GM23338 (cell line): ENCODE measurements at regions not wholly inside any gene's neighbourhood (a gene's known extent, or its start where the extent isn't known, plus 50 kb on each side); places are given as distances from the start of the nearest gene placed in this dataset.

Source experiments
- ATAC-seq: fragments of 200-7000 bp; cut with Tn5 transposase; 3 replicates; pipeline ENCODE4 v1.9.1; 2020
- DNase-seq: peaks from one replicate; pipeline ENCODE4 v3.0.0-alpha.2; 2015; ENCODE audit warnings: low spot score
- H2AFZ ChIP-seq: fragments of 200-600 bp; sonication (generic); 2 replicates; pipeline ENCODE4 v1.8.0; 2016; ENCODE audit warnings: antibody characterized with exemption, mild to moderate bottlenecking, moderate library complexity
- H3F3A ChIP-seq: fragments of 200-600 bp; sonication (generic); replicated peaks from 2 replicates; pipeline ENCODE4 v1.8.0; 2017; ENCODE audit warnings: antibody characterized with exemption, mixed run types, low read depth
- H3K27ac ChIP-seq: fragments of 200-600 bp; sonication (generic); 2 replicates; pipeline ENCODE4 v1.6.1; 2016; ENCODE audit warnings: low read depth
- H3K27me3 ChIP-seq: fragments of 200-600 bp; sonication (generic); 2 replicates; pipeline ENCODE4 v1.8.0; 2016; ENCODE audit warnings: mild to moderate bottlenecking, mixed run types, moderate library complexity; ENCODE audit not compliant: insufficient read depth
- H3K36me3 ChIP-seq: fragments of 200-600 bp; sonication (generic); 2 replicates; pipeline ENCODE4 v1.8.0; 2016; ENCODE audit warnings: mild to moderate bottlenecking; ENCODE audit not compliant: insufficient read depth
- H3K4me1 ChIP-seq: fragments of 200-600 bp; sonication (generic); 2 replicates; pipeline ENCODE4 v1.8.0; 2016; ENCODE audit warnings: mild to moderate bottlenecking, moderate library complexity; ENCODE audit not compliant: insufficient read depth
- H3K4me2 ChIP-seq: fragments of 200-600 bp; sonication (generic); 2 replicates; pipeline ENCODE4 v1.7.1; 2017; ENCODE audit warnings: mixed run types
- H3K4me3 ChIP-seq: fragments of 200-600 bp; sonication (generic); 2 replicates; pipeline ENCODE4 v1.6.1; 2016; ENCODE audit warnings: mixed run types
- H3K79me2 ChIP-seq: fragments of 200-600 bp; sonication (generic); replicated peaks from 2 replicates; pipeline ENCODE4 v1.8.0; 2017; ENCODE audit warnings: mild to moderate bottlenecking; ENCODE audit not compliant: insufficient read depth
- H3K9me2 ChIP-seq: fragments of 200-600 bp; sonication (generic); 2 replicates; pipeline ENCODE4 v1.8.0; 2017; ENCODE audit not compliant: insufficient read depth
- H4K20me1 ChIP-seq: fragments of 200-600 bp; sonication (generic); replicated peaks from 2 replicates; pipeline ENCODE4 v1.8.0; 2017; ENCODE audit warnings: mild to moderate bottlenecking; ENCODE audit not compliant: insufficient read depth
- H3K27ac Mint-ChIP-seq: 2 replicates; pipeline ENCODE4 v1.8.0; 2020; ENCODE audit warnings: inconsistent platforms, mild to moderate bottlenecking, moderate library complexity, mixed read lengths
- H3K27me3 Mint-ChIP-seq: 3 replicates; pipeline ENCODE4 v1.8.0; 2022; ENCODE audit warnings: low read depth, mild to moderate bottlenecking, moderate library complexity, mixed read lengths, inconsistent platforms; ENCODE audit not compliant: insufficient read depth, poor library complexity
- H3K36me3 Mint-ChIP-seq: 3 replicates; pipeline ENCODE4 v1.8.0; 2021; ENCODE audit warnings: low read depth, mild to moderate bottlenecking, inconsistent platforms, moderate library complexity, mixed read lengths
- H3K4me1 Mint-ChIP-seq: 3 replicates; pipeline ENCODE4 v1.8.0; 2020; ENCODE audit warnings: mild to moderate bottlenecking, inconsistent platforms, mixed read lengths
- H3K4me3 Mint-ChIP-seq: 3 replicates; pipeline ENCODE4 v1.8.0; 2021; ENCODE audit warnings: moderate library complexity, mild to moderate bottlenecking, inconsistent platforms, mixed read lengths
- H3K9me3 Mint-ChIP-seq: 3 replicates; pipeline ENCODE4 v1.8.0; 2020; ENCODE audit warnings: moderate library complexity, mild to moderate bottlenecking, inconsistent platforms, mixed read lengths
- CREB1 ChIP-seq: fragments of 250-450 bp; sonication (Bioruptor Pico); IDR thresholded peaks from 2 replicates; pipeline ENCODE4 v1.5.0; 2020; ENCODE audit warnings: low read depth, mild to moderate bottlenecking, moderate library complexity
- NANOG ChIP-seq: IDR thresholded peaks from 2 replicates; pipeline ENCODE4 v1.6.1; 2016; ENCODE audit warnings: antibody characterized with exemption, borderline replicate concordance
- STAT1 ChIP-seq: IDR thresholded peaks from one replicate; pipeline ENCODE4 v1.6.1; 2016; ENCODE audit warnings: antibody characterized with exemption; ENCODE audit not compliant: unreplicated experiment
- ZNF331 ChIP-seq: fragments of 250-450 bp; sonication (Bioruptor Pico); IDR thresholded peaks from 2 replicates; pipeline ENCODE4 v1.5.0; 2020; ENCODE audit warnings: low read depth, mild to moderate bottlenecking, moderate library complexity
- TF ChIP-seq, protein P1 (sequence below), 2 experiments: fragments of 200-600 bp in 1 of 2; sonication (generic) in 1 of 2; conservative IDR thresholded peaks; 2 replicates each; pipeline versions ENCODE4 v1.5.1 to v1.6.1; 2016 to 2017; ENCODE audit warnings: antibody characterized with exemption in 2 of 2, low read depth in 2 of 2, mild to moderate bottlenecking in 2 of 2, moderate library complexity in 1 of 2
- TF ChIP-seq, protein P2 (sequence below): IDR thresholded peaks from 2 replicates; pipeline ENCODE4 v1.6.1; 2016; ENCODE audit warnings: antibody characterized with exemption
- TF ChIP-seq, protein P3 (sequence below): IDR thresholded peaks from one replicate; pipeline ENCODE4 v1.6.1; 2018; ENCODE audit warnings: antibody characterized with exemption; ENCODE audit not compliant: unreplicated experiment

DNA sequence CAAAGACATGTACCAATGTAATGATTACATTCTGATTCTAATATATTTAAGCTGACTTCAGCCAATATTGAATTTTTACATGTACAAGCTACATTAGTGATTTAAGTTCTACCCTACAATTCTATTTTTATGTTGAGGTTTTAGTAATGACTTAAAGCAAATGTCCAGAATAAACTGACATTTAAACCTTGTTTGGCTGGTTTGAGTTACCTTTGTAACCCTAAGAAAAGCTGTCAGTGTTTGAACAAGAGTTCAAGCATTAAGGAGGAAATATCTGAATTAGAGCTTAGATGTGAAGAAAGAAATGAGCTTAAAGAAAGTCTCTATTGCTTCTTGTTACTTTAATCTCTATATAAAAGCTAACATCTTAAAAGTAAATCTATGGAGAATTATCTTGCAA, 710.6 kb upstream of the EPHA7 start (continued):
- TF ChIP-seq, protein P1, sequence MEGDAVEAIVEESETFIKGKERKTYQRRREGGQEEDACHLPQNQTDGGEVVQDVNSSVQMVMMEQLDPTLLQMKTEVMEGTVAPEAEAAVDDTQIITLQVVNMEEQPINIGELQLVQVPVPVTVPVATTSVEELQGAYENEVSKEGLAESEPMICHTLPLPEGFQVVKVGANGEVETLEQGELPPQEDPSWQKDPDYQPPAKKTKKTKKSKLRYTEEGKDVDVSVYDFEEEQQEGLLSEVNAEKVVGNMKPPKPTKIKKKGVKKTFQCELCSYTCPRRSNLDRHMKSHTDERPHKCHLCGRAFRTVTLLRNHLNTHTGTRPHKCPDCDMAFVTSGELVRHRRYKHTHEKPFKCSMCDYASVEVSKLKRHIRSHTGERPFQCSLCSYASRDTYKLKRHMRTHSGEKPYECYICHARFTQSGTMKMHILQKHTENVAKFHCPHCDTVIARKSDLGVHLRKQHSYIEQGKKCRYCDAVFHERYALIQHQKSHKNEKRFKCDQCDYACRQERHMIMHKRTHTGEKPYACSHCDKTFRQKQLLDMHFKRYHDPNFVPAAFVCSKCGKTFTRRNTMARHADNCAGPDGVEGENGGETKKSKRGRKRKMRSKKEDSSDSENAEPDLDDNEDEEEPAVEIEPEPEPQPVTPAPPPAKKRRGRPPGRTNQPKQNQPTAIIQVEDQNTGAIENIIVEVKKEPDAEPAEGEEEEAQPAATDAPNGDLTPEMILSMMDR (conservative IDR thresholded peaks at IDR 0.05; ENCODE audit: low read depth in 2 of 2) = no peak
- TF ChIP-seq, protein P2, sequence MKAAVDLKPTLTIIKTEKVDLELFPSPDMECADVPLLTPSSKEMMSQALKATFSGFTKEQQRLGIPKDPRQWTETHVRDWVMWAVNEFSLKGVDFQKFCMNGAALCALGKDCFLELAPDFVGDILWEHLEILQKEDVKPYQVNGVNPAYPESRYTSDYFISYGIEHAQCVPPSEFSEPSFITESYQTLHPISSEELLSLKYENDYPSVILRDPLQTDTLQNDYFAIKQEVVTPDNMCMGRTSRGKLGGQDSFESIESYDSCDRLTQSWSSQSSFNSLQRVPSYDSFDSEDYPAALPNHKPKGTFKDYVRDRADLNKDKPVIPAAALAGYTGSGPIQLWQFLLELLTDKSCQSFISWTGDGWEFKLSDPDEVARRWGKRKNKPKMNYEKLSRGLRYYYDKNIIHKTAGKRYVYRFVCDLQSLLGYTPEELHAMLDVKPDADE = no peak
- TF ChIP-seq, protein P3, sequence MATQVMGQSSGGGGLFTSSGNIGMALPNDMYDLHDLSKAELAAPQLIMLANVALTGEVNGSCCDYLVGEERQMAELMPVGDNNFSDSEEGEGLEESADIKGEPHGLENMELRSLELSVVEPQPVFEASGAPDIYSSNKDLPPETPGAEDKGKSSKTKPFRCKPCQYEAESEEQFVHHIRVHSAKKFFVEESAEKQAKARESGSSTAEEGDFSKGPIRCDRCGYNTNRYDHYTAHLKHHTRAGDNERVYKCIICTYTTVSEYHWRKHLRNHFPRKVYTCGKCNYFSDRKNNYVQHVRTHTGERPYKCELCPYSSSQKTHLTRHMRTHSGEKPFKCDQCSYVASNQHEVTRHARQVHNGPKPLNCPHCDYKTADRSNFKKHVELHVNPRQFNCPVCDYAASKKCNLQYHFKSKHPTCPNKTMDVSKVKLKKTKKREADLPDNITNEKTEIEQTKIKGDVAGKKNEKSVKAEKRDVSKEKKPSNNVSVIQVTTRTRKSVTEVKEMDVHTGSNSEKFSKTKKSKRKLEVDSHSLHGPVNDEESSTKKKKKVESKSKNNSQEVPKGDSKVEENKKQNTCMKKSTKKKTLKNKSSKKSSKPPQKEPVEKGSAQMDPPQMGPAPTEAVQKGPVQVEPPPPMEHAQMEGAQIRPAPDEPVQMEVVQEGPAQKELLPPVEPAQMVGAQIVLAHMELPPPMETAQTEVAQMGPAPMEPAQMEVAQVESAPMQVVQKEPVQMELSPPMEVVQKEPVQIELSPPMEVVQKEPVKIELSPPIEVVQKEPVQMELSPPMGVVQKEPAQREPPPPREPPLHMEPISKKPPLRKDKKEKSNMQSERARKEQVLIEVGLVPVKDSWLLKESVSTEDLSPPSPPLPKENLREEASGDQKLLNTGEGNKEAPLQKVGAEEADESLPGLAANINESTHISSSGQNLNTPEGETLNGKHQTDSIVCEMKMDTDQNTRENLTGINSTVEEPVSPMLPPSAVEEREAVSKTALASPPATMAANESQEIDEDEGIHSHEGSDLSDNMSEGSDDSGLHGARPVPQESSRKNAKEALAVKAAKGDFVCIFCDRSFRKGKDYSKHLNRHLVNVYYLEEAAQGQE = no peak
- TF ChIP-seq NANOG = no peak
- no peak for TF ChIP-seq ZNF331 (CRISPR knock-in tag)
- TF ChIP-seq STAT1 = no peak

DNA sequence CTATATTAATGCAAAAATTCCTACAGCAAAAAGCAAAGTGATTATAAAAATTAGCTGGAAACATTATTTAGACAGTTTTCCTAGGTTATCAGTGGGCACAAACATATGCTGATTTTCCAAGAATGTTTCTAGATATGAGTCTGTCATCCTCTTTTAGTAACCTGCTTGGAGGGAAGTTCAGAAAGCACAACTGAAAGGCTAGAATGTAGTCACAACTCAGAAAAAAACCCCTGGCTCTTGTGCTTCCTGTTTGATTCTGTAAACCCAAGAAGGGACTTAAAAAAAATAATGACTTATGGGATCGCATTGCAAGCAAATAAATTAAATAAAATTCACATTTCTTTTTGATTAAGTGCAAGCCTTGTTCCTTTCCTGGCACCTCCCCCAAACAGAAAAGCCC, 708.4 kb upstream of the EPHA7 start:
- no peaks in the 10 kb centered on the region for H3K27me3 ChIP-seq
- no peaks in the 10 kb centered on the region for H3K9me2 ChIP-seq
- H3K36me3 ChIP-seq = no peaks in the 10 kb centered on the region
- H2AFZ ChIP-seq = no peak overlapping the region
- H3K4me2 ChIP-seq = no peak overlapping the region
- Mint-ChIP-seq H3K4me3 (no peak overlapping the region), H3K9me3 (no peaks in the 10 kb centered on the region), H3K36me3 (no peaks in the 10 kb centered on the region), H3K27ac (no peak overlapping the region), H3K4me1 (peaks cover 24% of the 10 kb centered on the region), H3K27me3 (no peaks in the 10 kb centered on the region)
- H3K79me2 ChIP-seq = no peaks in the 10 kb centered on the region
- DNase-seq = peak; percentile 5
- peaks cover 13% of the 10 kb centered on the region; the same call in 1 of the 2 replicates for H3K4me1 ChIP-seq
- no peak for ATAC-seq
- no peak overlapping the region for H3K27ac ChIP-seq
- no peak overlapping the region for H3K4me3 ChIP-seq
- H3F3A ChIP-seq = no peaks in the 10 kb centered on the region
- no peaks in the 10 kb centered on the region for H4K20me1 ChIP-seq
- TF ChIP-seq CREB1 (CRISPR knock-in tag) = no peak
- TF ChIP-seq, protein P1 (conservative IDR thresholded peaks at IDR 0.05; ENCODE audit: low read depth in 2 of 2) = no peak
- TF ChIP-seq, protein P3 = no peak
